ENCODE measurements at regions not wholly inside any gene's neighbourhood (a gene's known extent, or its start where the extent isn't known, plus 50 kb on each side); places are given as distances from the start of the nearest gene placed in this dataset.
A peak's percentile ranks its signal among the peaks of the same experiment; 100 is the strongest.

- in situ Hi-C loops (cut with HindIII; ENCODE audit: low sequenced_read_pairs), result no loop called here
- DNase-seq (ENCODE audit: low spot score), result peak; percentile 7
These were observed 91.2 kb upstream of the PARP11 start for GRCh38 chr12:3964439-3964838.

DNA sequence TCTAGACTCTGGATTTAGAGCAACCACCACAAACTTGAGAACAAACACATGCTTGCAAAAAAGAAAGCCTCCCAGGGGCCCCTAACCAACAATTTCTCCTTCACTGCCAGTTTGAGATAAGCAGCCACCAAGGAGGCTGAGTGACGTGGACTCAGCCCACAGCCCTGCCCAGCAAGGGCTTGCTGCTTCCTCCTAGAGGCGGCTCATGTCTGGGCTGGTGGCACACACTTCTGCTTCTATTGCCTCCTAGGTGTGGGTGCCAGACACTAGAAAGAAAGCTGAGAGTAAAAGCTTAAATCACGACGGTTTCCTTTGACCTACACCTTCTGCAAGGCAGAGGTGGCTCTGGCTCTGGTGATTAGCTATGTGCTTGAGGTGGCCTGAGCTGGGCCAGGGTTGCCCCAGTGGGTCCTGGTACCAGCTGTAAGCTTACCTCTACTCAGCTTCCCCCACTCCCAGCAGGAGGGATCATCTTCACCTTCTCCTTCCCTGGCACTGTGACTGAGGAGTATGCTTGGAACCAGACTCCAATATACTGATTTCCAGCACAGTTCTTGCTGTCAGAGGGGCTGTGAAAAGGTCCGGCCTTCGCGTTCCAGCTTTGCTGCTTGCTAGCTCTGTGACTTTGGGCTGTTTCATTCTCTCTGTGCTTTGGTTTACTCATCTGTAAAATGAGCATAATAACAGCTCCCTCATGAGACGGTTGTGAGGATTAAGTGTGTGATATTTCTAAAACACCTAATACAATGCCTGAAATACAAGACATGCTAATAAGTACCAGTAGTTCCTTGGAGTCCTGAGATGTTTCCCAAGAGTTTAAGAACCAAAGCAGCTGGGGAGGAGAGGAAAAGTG is 89.7 kb upstream of the PARP11 start:
- DNase-seq (ENCODE audit: low spot score), result no peak
- in situ Hi-C loops (cut with HindIII; ENCODE audit: low sequenced_read_pairs), result no loop called here

DNA sequence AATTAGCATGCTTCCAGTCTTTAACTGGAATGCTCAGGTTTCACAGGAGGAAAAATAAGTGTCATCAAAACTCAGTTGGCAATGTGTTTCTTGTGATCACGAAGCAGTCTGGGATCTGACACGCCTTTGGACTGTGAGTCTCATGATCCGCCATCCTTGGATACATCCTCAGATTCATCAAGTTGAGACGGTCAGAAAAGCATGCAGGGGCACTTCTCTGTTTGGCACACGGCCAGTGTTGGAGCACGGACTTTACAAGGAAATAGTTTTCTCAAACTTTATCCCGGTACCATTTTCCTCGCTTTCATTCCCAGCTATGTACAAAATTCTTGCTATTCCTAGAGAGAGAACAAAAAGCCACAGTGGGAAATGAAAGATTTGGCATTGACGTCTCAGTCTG is 88.4 kb upstream of the PARP11 start:
- DNase-seq (ENCODE audit: low spot score), result no peak
- in situ Hi-C loops (cut with HindIII; ENCODE audit: low sequenced_read_pairs), result no loop called here

DNA sequence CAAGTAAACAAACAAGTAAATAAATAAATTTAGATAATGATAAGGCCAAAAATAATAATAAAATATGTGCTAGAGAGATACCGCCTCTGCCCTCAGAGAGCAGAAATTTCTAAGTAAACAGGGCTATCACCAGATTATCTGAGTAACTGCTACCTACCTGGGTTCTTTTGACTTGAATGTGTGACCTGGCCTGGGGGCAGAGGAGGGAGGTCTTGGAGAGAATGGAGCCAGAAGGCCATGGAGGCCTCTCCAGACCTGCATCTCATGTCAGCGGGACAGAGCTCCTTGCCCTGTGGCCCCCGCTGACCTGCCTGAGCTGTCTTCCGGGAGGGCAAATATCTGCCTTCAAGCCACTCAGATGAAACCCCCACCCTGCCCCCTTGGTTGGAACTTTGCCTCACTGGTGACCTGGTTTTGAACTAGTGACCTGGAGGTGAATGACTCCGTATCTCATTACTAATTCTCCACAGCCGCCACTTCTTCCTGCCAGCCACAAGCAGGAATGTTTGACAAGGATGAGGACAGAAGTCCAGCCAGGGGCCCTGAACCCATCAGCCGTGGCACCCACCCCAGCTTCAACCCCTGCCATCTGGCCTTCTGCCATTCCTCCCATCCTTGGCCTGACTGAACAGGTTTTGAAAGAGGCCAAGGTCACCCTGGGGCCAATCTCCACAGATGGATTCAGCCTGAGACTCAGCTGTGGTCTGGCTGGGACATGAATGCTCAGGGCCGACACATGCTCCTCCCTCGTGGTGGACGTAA is 86.8 kb upstream of the PARP11 start:
- in situ Hi-C loops (cut with HindIII; ENCODE audit: low sequenced_read_pairs), result no loop called here
- DNase-seq (ENCODE audit: low spot score), result peak; percentile 5

DNA sequence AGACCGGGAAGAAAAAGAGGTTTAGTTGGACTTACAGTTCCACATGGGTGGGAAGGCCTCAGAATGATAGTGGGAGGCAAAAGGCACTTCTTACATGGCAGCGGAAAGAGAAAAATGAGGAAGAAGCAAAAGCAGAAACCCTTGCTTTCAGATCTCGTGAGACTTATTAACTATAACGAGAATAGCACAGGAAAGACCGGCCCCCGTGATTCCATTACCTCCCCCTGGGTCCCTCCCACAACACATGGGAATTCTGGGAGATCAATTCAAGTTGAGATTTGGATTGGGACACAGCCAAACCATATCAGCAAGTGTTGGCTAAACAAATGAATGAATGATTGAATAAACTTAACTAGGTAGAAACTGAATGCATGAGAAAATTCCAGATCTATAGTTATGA is 85.3 kb upstream of the PARP11 start:
- in situ Hi-C loops (cut with HindIII; ENCODE audit: low sequenced_read_pairs), result no loop called here
- no peak for DNase-seq (ENCODE audit: low spot score)

- DNase-seq (ENCODE audit: low spot score), result no peak
- in situ Hi-C loops (cut with HindIII; ENCODE audit: low sequenced_read_pairs), result no loop called here
These were observed 78.4 kb upstream of the PARP11 start for GRCh38 chr12:3951380-3952135.

- in situ Hi-C loops (cut with HindIII; ENCODE audit: low sequenced_read_pairs), result no loop called here
These were observed 77.6 kb upstream of the PARP11 start for GRCh38 chr12:3950714-3951320.

GRCh38 chr12:3947781-3948180 is 74.6 kb upstream of the PARP11 start:
- in situ Hi-C loops (cut with HindIII; ENCODE audit: low sequenced_read_pairs), result no loop called here
- no peak for DNase-seq (ENCODE audit: low spot score)

More at GRCh38 chr12:3950714-3951320, 77.6 kb upstream of the PARP11 start:
- no peak for DNase-seq (ENCODE audit: low spot score)

GRCh38 chr12:3945671-3946070 is 72.5 kb upstream of the PARP11 start:
- DNase-seq (ENCODE audit: low spot score), result no peak
- in situ Hi-C loops (cut with HindIII; ENCODE audit: low sequenced_read_pairs), result no loop called here

DNA sequence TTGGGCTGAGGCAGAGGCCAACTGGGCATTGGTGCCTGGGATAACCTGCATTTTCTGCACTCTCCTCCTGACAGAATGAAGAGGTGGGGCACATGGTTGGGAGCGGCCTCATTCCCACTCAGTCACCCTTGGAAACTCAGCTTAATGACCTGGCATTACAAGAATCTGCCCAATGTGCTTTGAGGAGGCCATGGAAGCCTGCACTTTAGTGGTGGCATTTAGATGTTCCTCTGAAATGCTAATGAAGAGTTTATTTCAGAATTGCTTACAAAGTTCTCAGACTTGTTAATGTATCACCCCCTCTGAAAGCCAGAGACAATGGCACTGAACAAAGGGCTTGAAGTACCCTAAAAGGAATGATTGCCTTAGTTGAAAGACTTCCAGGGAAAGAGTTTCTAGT is 71.4 kb upstream of the PARP11 start:
- no peak for DNase-seq (ENCODE audit: low spot score)
- in situ Hi-C loops (cut with HindIII; ENCODE audit: low sequenced_read_pairs), result no loop called here

DNA sequence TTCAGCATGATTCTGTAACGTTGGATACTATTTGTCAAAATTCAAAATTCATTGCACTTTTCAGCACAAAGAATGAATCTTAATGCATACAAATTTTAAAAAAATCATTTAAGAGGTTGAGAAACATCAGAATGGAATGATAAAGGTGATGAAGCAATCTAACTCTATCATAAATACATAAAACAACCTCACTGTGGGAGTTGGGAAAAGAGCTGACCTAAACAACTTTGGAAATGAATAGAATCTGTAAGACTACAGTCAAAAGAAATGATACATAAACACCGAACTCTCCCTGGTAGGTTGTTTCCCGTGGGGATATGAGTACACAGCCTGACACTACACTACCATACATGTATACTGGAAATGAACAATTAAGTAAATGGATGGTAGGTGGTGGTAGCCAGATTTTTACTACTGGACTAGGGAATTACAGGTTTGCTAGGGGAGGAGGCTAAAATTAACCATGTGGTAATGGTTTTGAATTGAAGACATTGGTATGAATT is 64.9 kb upstream of the PARP11 start:
- in situ Hi-C loops (cut with HindIII; ENCODE audit: low sequenced_read_pairs), result no loop called here

GRCh38 chr12:3935078-3935477 is 61.9 kb upstream of the PARP11 start:
- in situ Hi-C loops (cut with HindIII; ENCODE audit: low sequenced_read_pairs), result no loop called here
- no peak for DNase-seq (ENCODE audit: low spot score)

More for the DNA sequence above, 64.9 kb upstream of the PARP11 start:
- no peak for DNase-seq (ENCODE audit: low spot score)

- in situ Hi-C loops (cut with HindIII; ENCODE audit: low sequenced_read_pairs), result no loop called here
- no peak for DNase-seq (ENCODE audit: low spot score)
These were observed 60.6 kb upstream of the PARP11 start for GRCh38 chr12:3933819-3934192.

DNA sequence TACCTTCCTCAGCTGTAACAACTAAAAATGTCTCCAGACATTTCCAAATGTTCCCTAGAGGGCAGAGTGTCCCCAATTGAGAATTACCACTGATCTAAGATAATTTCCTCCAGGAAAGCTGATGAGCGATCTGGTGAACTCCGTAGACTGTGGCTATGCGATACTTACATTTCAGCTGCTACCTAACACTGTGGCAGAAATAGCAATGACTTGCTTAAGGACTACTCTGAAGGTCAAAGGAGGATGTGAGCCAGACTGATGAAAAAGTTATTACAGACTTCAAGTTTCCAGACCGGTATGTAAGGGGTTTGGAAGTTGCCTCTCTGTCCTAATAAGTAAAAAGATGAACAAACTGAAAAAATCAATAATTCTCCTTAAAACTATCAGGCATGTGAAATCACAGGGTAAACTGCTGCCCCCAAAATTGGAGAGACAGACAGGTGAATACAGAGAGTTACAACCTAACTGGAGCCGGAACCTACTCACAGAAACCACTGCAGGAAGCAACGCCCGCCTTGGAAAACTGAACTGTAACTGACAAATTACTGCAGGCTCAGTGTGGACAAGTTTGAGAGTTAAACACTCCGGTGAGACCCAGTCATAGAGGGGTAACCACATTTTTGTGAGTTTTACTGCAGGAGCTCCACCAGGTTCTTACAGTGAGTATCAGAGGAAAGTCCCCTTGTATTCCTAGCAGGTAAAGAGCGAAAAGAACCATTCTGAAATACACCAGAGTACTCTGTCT is 60.0 kb upstream of the PARP11 start:
- in situ Hi-C loops (cut with HindIII; ENCODE audit: low sequenced_read_pairs), result no loop called here
- no peak for DNase-seq (ENCODE audit: low spot score)

- in situ Hi-C loops (cut with HindIII; ENCODE audit: low sequenced_read_pairs), result no loop called here
- DNase-seq (ENCODE audit: low spot score), result no peak
These were observed 58.6 kb upstream of the PARP11 start for GRCh38 chr12:3931776-3932175.

- in situ Hi-C loops (cut with HindIII; ENCODE audit: low sequenced_read_pairs), result no loop called here
- DNase-seq (ENCODE audit: low spot score), result no peak
These were observed 58.0 kb upstream of the PARP11 start for GRCh38 chr12:3931206-3931605.

- no peak for DNase-seq (ENCODE audit: low spot score)
- in situ Hi-C loops (cut with HindIII; ENCODE audit: low sequenced_read_pairs), result no loop called here
These were observed 56.8 kb upstream of the PARP11 start for GRCh38 chr12:3929875-3930615.

DNA sequence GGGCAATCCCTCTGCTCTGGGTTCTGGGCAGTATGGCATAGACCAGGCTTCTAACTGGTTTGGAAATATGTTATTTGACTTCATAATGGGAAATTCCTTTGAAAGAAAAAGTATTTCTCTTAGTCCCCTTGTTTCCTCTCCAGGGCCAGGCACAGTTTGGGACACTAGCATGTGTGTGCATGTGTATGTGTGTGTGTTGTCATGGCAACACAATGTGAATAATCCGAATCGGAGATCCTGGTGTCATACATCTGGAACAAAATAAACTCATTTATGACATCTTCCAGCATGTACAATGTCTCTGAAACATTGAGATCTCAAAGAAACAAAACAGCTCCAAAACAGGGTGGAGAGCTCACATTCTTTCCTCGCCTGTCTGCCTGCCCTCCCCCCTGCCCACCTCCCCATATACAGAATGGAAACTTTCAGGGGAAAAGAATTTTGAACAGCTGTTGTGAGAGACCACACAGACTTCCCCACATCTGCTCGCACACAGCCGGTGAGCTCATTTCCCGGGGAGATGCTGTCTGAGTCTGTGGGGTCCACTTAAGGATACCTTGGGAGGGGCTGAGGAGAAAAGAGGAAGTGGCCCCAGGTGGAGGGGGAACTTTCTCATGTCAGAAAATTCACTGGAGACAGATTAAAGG is 55.5 kb upstream of the PARP11 start:
- no peak for DNase-seq (ENCODE audit: low spot score)
- in situ Hi-C loops (cut with HindIII; ENCODE audit: low sequenced_read_pairs), result no loop called here
